ENCODE measurements at regions not wholly inside any gene's neighbourhood (a gene's known extent, or its start where the extent isn't known, plus 50 kb on each side); places are given as distances from the start of the nearest gene placed in this dataset.

DNA sequence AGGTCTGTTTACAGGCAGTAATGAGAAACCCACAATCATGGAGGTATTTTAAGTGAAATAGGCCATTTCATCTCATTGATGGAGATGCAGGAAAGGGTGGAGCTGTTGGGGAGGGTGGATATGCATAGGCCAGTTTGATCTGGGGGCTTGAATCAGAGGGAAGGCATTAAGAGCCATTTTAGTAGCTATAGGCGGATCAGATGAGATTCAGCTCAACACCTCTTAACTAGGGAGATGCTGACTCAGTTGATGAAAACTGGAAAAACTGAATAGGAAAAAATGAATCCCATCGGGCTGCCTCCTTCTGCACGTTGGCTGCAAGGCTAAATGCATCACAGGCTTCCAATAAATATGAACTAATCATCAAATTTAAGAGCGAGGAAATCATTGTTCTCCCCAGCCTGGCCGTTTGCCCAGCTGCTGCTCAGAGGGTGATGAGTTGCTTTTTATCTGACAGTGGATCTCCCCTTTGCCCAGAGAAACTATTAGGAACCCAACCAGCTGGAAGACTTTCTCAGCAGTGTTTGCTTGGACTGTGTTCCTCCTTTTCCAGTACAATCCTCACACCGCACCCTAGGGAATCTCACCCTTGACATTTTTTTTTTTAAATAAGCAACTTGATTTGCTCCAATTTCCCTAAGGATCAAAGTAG, 149.6 kb downstream of the SOX9 start:
- Histone ChIP-seq H3K9ac (replicated peaks; ENCODE audit: extremely low read depth, insufficient read depth, low read length) (no peak overlapping the region), H3K9me1 (replicated peaks; ENCODE audit: control insufficient read depth, extremely low read depth, insufficient read depth, low read length) (no peaks in the 10 kb centered on the region), H4K20me1 (replicated peaks; ENCODE audit: control insufficient read depth, extremely low read depth, insufficient read depth, low read length) (no peaks in the 10 kb centered on the region), H3K9me3 (replicated peaks; ENCODE audit: control insufficient read depth, insufficient read depth, low read length) (peaks cover 4% of the 10 kb centered on the region), H3K4me1 (ENCODE audit: control insufficient read depth, extremely low read depth, insufficient read depth, low read length) (no peaks in the 10 kb centered on the region), H3K79me2 (ENCODE audit: control insufficient read depth, insufficient read depth, low read length) (no peaks in the 10 kb centered on the region), H3K27me3 (ENCODE audit: control insufficient read depth in 2 of 2, insufficient read depth in 2 of 2, low read length in 2 of 2) (no peaks in the 10 kb centered on the region), H3K4me2 (ENCODE audit: insufficient read depth, low read length) (no peak overlapping the region), H2AFZ (ENCODE audit: low read depth, low read length) (no peak overlapping the region), H3K4me3 (replicated peaks in 1 of 3; ENCODE audit: insufficient read depth in 1 of 3, low read depth in 1 of 3, low read length in 3 of 3) (no peak overlapping the region), H3K36me3 (ENCODE audit: control insufficient read depth in 2 of 2, extremely low read depth in 1 of 2, insufficient read depth in 2 of 2, low read length in 2 of 2) (no peaks in the 10 kb centered on the region), H3K27ac (ENCODE audit: insufficient read depth, low read depth, low read length) (no peak overlapping the region)
- intact Hi-C loops (cut with micrococcal nuclease): no loop called here
- FAIRE-seq (no peak), DNase-seq (ENCODE audit: low read depth, low spot score) (no peak)
- ChIA-PET CTCF (no interaction called here), POLR2A (no interaction called here)
- no TSS peak for BruUV-seq (replicated peaks)
- TF ChIP-seq EZH2 (IDR thresholded peaks at IDR 0.05; ENCODE audit: borderline replicate concordance, low read depth, low read length, severe bottlenecking): no peak
- TF ChIP-seq MYC (IDR thresholded peaks at IDR 0.05; ENCODE audit: low read depth, low read length): no peak
- TF ChIP-seq, protein P1, sequence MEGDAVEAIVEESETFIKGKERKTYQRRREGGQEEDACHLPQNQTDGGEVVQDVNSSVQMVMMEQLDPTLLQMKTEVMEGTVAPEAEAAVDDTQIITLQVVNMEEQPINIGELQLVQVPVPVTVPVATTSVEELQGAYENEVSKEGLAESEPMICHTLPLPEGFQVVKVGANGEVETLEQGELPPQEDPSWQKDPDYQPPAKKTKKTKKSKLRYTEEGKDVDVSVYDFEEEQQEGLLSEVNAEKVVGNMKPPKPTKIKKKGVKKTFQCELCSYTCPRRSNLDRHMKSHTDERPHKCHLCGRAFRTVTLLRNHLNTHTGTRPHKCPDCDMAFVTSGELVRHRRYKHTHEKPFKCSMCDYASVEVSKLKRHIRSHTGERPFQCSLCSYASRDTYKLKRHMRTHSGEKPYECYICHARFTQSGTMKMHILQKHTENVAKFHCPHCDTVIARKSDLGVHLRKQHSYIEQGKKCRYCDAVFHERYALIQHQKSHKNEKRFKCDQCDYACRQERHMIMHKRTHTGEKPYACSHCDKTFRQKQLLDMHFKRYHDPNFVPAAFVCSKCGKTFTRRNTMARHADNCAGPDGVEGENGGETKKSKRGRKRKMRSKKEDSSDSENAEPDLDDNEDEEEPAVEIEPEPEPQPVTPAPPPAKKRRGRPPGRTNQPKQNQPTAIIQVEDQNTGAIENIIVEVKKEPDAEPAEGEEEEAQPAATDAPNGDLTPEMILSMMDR (IDR thresholded peaks at IDR 0.05; ENCODE audit: extremely low read depth in 1 of 2, insufficient read depth in 1 of 2, low read depth in 1 of 2, low read length in 2 of 2): no peak
- TF ChIP-seq JUN (IDR thresholded peaks at IDR 0.05; ENCODE audit: borderline replicate concordance, insufficient read depth, insufficient read length, low read depth): no peak
- no peak for TF ChIP-seq POLR2AphosphoS5 (IDR thresholded peaks at IDR 0.05; ENCODE audit: insufficient read depth, low read depth, low read length)
- no peak for TF ChIP-seq FOS (IDR thresholded peaks at IDR 0.05; ENCODE audit: borderline replicate concordance, insufficient read depth, low read length)
- TF ChIP-seq POLR2A (IDR thresholded peaks at IDR 0.05; ENCODE audit: low read depth, low read length): no peak
- no peak for TF ChIP-seq GATA2 (IDR thresholded peaks at IDR 0.05; ENCODE audit: insufficient read depth, insufficient read length, low read depth, low read length)
- TF ChIP-seq, protein P2, sequence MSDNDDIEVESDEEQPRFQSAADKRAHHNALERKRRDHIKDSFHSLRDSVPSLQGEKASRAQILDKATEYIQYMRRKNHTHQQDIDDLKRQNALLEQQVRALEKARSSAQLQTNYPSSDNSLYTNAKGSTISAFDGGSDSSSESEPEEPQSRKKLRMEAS (IDR thresholded peaks at IDR 0.05; ENCODE audit: insufficient read depth, insufficient read length): no peak
- dilution Hi-C loops (cut with MboI; ENCODE audit: extremely low pct_ligation_motif_present, low sequenced_read_pairs): no loop called here
